HCT116 (cell line): ENCODE measurements at regions not wholly inside any gene's neighbourhood (a gene's known extent, or its start where the extent isn't known, plus 50 kb on each side); places are given as distances from the start of the nearest gene placed in this dataset.

Source experiments
- ATAC-seq: fragments of 200-7000 bp; cut with Tn5 transposase; 2 replicates; pipeline ENCODE4 v1.9.1; 2020; ENCODE audit warnings: mild to moderate bottlenecking, moderate library complexity
- BruUV-seq: library from RNA; stranded (reverse); fragments of 400-500 nt; replicated peaks from 2 replicates; lab custom pipeline; 2021; lab: Mats Ljungman, UMichigan
- CTCF ChIA-PET: fragments of 300-600 bp; sonication (Branson Sonifier 250); formaldehyde crosslinking; loops from one replicate; lab custom pipeline; 2021; ENCODE audit warnings: antibody characterized with exemption; lab: Charles Lee
- POLR2A ChIA-PET: fragments of 300-600, 350-600 bp; sonication (Branson Sonifier 250); formaldehyde crosslinking; loops from one replicate; lab custom pipeline; 2021; ENCODE audit warnings: antibody characterized with exemption; lab: Charles Lee
- RAD21 ChIA-PET, 2 experiments: fragments of 300-600 bp; sonication (Branson Sonifier 250); formaldehyde crosslinking; loops; one replicate each; lab custom pipeline; 2023; ENCODE audit warnings: low total read pairs in 2 of 2; ENCODE audit not compliant: uncharacterized antibody in 2 of 2, unreplicated experiment in 2 of 2, low non-redundant PET in 1 of 2; lab: Charles Lee
- DNase-seq: peaks from one replicate; pipeline ENCODE4 v3.0.0-alpha.2; 2010; ENCODE audit warnings: low read depth, low spot score
- H2AFZ ChIP-seq: fragments of 200-600 bp; shearing (Covaris generic), sonication (generic); 2 replicates; pipeline ENCODE4 v1.6.1; 2017; ENCODE audit warnings: low read depth, mixed run types, mixed read lengths, antibody characterized with exemption, low read length; ENCODE audit not compliant: poor library complexity, severe bottlenecking
- H3K27ac ChIP-seq: 2 replicates; pipeline ENCODE4 v1.5.1; 2012; ENCODE audit warnings: low read depth, low read length
- H3K27me3 ChIP-seq: fragments of 200-600 bp; sonication (generic); 2 replicates; pipeline ENCODE4 v1.6.1; 2016; ENCODE audit warnings: mixed run types, low read length, mixed read lengths; ENCODE audit not compliant: insufficient read depth
- H3K36me3 ChIP-seq, 2 experiments: fragments of 200-500 bp in 1 of 2; fragments of 200-600 bp in 1 of 2; sonication (Bioruptor generic) in 1 of 2; sonication (generic) in 1 of 2; 2 replicates each; pipeline versions ENCODE4 v1.5.1 to v1.6.1; 2014 to 2016; ENCODE audit warnings: low read length in 2 of 2, inconsistent platforms in 1 of 2, mixed read lengths in 1 of 2, mixed run types in 1 of 2; ENCODE audit not compliant: insufficient read depth in 2 of 2, control insufficient read depth in 1 of 2
- H3K4me1 ChIP-seq, 2 experiments: fragments of 200-600 bp in 1 of 2; sonication (generic) in 1 of 2; 2 replicates each; pipeline versions ENCODE4 v1.5.1 to v1.6.1; 2012 to 2017; ENCODE audit warnings: low read length in 2 of 2, inconsistent platforms in 1 of 2, mild to moderate bottlenecking in 1 of 2, mixed read lengths in 1 of 2, mixed run types in 1 of 2, moderate library complexity in 1 of 2; ENCODE audit not compliant: insufficient read depth in 2 of 2, control insufficient read depth in 1 of 2
- H3K4me2 ChIP-seq: fragments of 200-600 bp; sonication (generic); 2 replicates; pipeline ENCODE4 v1.6.1; 2017; ENCODE audit warnings: mixed run types, low read length, mixed read lengths
- H3K4me3 ChIP-seq, 2 experiments: fragments of 200-600 bp in 1 of 2; sonication (generic) in 1 of 2; replicated peaks in 1 of 2; 2 replicates each; pipeline ENCODE4 v1.5.1; 2011 to 2016; ENCODE audit warnings: low read length in 2 of 2, control low read depth in 1 of 2, low read depth in 1 of 2, mild to moderate bottlenecking in 1 of 2, mixed read lengths in 1 of 2, mixed run types in 1 of 2
- H3K79me2 ChIP-seq: fragments of 200-600 bp; sonication (generic); 2 replicates; pipeline ENCODE4 v1.6.1; 2017; ENCODE audit warnings: mild to moderate bottlenecking, mixed run types, low read length, moderate library complexity, mixed read lengths; ENCODE audit not compliant: insufficient read depth
- H3K9ac ChIP-seq: fragments of 200-600 bp; sonication (generic); 2 replicates; pipeline ENCODE4 v1.6.1; 2016; ENCODE audit warnings: low read length, mixed read lengths
- H3K9me2 ChIP-seq: fragments of 200-600 bp; sonication (generic), shearing (Covaris generic); 2 replicates; pipeline ENCODE4 v1.6.1; 2017; ENCODE audit warnings: mixed run types, mild to moderate bottlenecking, moderate library complexity; ENCODE audit not compliant: insufficient read depth
- H3K9me3 ChIP-seq, 2 experiments: fragments of 200-500 bp in 1 of 2; fragments of 200-600 bp in 1 of 2; sonication (Bioruptor generic) in 1 of 2; sonication (generic) in 1 of 2; 2 replicates each; pipeline ENCODE4 v1.6.1; 2014 to 2017; ENCODE audit warnings: low read length in 2 of 2, mixed read lengths in 2 of 2, inconsistent platforms in 1 of 2, low read depth in 1 of 2, mild to moderate bottlenecking in 1 of 2, mixed run types in 1 of 2, moderate library complexity in 1 of 2; ENCODE audit not compliant: control insufficient read depth in 1 of 2, insufficient read depth in 1 of 2
- H4K20me1 ChIP-seq: fragments of 200-600 bp; sonication (generic), shearing (Covaris generic); 2 replicates; pipeline ENCODE4 v1.6.1; 2017; ENCODE audit warnings: mixed run types, mild to moderate bottlenecking, moderate library complexity; ENCODE audit not compliant: insufficient read depth
- EGR1 ChIP-seq: IDR thresholded peaks from 2 replicates; pipeline ENCODE4 v1.6.1; 2012; ENCODE audit warnings: low read depth
- ELF1 ChIP-seq: IDR thresholded peaks from 2 replicates; pipeline ENCODE4 v1.6.1; 2012; ENCODE audit warnings: low read depth, borderline replicate concordance
- FOSL1 ChIP-seq: IDR thresholded peaks from 2 replicates; pipeline ENCODE4 v1.6.1; 2012; ENCODE audit warnings: low read depth
- RAD21 ChIP-seq: IDR thresholded peaks from 2 replicates; pipeline ENCODE4 v1.6.1; 2012; ENCODE audit warnings: low read depth, mild to moderate bottlenecking
- SP1 ChIP-seq: IDR thresholded peaks from 2 replicates; pipeline ENCODE4 v1.6.1; 2012; ENCODE audit warnings: low read depth
- SRF ChIP-seq: IDR thresholded peaks from 2 replicates; pipeline ENCODE4 v1.6.1; 2012; ENCODE audit warnings: low read depth
- YY1 ChIP-seq: IDR thresholded peaks from 2 replicates; pipeline ENCODE4 v1.6.1; 2011; ENCODE audit warnings: low read length, low read depth, moderate library complexity, mild to moderate bottlenecking; ENCODE audit not compliant: insufficient replicate concordance; ENCODE audit errors: extremely low read depth
- ZFX ChIP-seq: fragments of 450-650 bp; IDR thresholded peaks from 2 replicates; pipeline ENCODE4 v1.6.1; 2017
- intact Hi-C: fragments of 100-400 bp; cut with micrococcal nuclease; formaldehyde crosslinking; loops from 2 replicates; pipeline ENCODE4 v1.10.0; 2022
- TF ChIP-seq, protein P1 (sequence below): IDR thresholded peaks from 2 replicates; pipeline ENCODE4 v1.6.1; 2012
- TF ChIP-seq, protein P2 (sequence below), 3 experiments: fragments of 200-600 bp in 1 of 3; sonication (generic) in 1 of 3; IDR thresholded peaks in 2 of 3; conservative IDR thresholded peaks in 1 of 3; 2 replicates each; pipeline ENCODE4 v1.5.1; 2012 to 2017; ENCODE audit warnings: low read depth in 2 of 3, low read length in 2 of 3, antibody characterized with exemption in 1 of 3, borderline replicate concordance in 1 of 3, control low read depth in 1 of 3, mild to moderate bottlenecking in 1 of 3, mixed read lengths in 1 of 3, mixed run types in 1 of 3, moderate library complexity in 1 of 3; ENCODE audit not compliant: insufficient read depth in 1 of 3

DNA sequence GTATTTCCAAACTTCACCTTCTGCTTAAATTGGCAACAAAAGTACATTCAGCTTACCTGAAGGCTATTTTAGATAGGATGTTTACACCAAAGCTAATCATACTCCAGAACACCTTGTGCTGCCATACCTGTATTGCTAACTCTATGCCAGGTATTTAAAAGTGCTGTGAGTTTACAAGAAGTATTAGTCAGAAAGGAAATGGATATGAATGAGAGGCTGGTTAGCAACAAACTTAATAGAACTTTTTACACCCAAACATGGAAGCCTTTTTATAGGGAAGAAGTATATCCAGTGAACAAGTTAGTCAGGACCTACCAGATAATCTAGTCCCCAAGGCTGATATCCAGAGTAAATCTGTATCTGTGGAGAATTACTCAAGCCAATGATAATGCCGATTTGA is 131.2 kb upstream of the SPRY1 start:
- BruUV-seq, result no TSS peak
- POLR2A ChIA-PET, result no interaction called here
- Histone ChIP-seq H3K27ac (no peak overlapping the region), H3K4me2 (no peak overlapping the region), H3K36me3 (no peaks in the 10 kb centered on the region), H3K79me2 (no peaks in the 10 kb centered on the region), H3K27me3 (no peaks in the 10 kb centered on the region), H3K9ac (no peak overlapping the region), H3K4me1 (no peaks in the 10 kb centered on the region), H3K9me2 (no peaks in the 10 kb centered on the region), H3K9me3 (no peaks in the 10 kb centered on the region), H4K20me1 (no peaks in the 10 kb centered on the region), H3K4me3 (no peak overlapping the region), H2AFZ (no peak overlapping the region)
- CTCF ChIA-PET, result no interaction called here
- ATAC-seq, result no peak
- TF ChIP-seq RAD21 (no peak), SP1 (no peak)
- DNase-seq, result no peak
- RAD21 ChIA-PET, result no interaction called here
- intact Hi-C loops, result no loop called here

DNA sequence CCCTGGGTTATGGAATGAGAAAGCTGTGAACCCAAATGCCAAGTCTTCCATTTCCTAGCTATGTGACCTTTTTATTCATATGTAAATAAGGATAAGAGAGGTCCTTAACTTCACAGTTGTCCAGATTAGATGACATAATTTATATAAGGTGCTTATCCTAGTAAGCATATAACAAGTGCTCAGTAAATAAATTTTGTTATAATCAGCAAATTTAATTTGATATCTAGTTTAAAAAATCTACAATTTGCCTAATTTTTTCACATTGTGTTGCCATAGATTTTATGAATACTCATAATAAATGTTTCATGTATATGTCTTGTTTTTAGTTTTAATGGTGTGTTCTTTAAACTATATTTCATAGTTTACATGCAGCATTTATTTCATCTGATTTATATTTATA is 130.4 kb upstream of the SPRY1 start:
- ChIA-PET POLR2A (no interaction called here), RAD21 (no interaction called here)
- intact Hi-C loops, result no loop called here

DNA sequence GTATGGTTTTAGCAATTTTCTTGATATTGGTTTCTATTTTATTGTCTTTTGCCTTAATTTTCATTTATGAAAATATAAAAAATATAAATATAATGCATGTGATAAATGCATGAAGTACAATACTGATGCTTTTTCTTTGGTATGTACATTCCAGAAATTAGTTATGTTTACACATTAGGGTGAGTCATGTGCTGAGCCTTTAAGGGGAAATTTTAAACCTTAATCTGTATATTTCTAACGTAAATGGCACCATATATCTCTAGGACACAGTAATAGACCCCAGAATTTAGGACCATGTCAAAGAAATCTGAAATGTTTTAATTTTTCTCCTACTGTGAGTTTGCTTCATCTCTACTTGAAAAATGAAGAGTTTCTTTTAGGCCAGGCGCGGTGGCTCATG is 117.8 kb upstream of the SPRY1 start:
- Histone ChIP-seq H3K27me3 (no peaks in the 10 kb centered on the region), H3K9me2 (no peaks in the 10 kb centered on the region), H3K4me3 (no peak overlapping the region), H3K36me3 (no peaks in the 10 kb centered on the region), H3K79me2 (no peaks in the 10 kb centered on the region), H3K4me1 (no peaks in the 10 kb centered on the region), H4K20me1 (no peaks in the 10 kb centered on the region), H3K4me2 (no peak overlapping the region), H3K27ac (no peak overlapping the region), H3K9me3 (no peaks in the 10 kb centered on the region), H2AFZ (no peak overlapping the region), H3K9ac (no peak overlapping the region)
- ChIA-PET CTCF (no interaction called here), RAD21 (no interaction called here), POLR2A (no interaction called here)
- no peak for ATAC-seq
- no peak for DNase-seq
- intact Hi-C loops, result no loop called here
- no TSS peak for BruUV-seq
- TF ChIP-seq, protein P1, sequence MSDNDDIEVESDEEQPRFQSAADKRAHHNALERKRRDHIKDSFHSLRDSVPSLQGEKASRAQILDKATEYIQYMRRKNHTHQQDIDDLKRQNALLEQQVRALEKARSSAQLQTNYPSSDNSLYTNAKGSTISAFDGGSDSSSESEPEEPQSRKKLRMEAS, result no peak
- TF ChIP-seq SP1 (no peak), SRF (no peak), EGR1 (no peak), YY1 (no peak), ZFX (no peak), ELF1 (no peak), FOSL1 (no peak), RAD21 (no peak)
- TF ChIP-seq, protein P2, sequence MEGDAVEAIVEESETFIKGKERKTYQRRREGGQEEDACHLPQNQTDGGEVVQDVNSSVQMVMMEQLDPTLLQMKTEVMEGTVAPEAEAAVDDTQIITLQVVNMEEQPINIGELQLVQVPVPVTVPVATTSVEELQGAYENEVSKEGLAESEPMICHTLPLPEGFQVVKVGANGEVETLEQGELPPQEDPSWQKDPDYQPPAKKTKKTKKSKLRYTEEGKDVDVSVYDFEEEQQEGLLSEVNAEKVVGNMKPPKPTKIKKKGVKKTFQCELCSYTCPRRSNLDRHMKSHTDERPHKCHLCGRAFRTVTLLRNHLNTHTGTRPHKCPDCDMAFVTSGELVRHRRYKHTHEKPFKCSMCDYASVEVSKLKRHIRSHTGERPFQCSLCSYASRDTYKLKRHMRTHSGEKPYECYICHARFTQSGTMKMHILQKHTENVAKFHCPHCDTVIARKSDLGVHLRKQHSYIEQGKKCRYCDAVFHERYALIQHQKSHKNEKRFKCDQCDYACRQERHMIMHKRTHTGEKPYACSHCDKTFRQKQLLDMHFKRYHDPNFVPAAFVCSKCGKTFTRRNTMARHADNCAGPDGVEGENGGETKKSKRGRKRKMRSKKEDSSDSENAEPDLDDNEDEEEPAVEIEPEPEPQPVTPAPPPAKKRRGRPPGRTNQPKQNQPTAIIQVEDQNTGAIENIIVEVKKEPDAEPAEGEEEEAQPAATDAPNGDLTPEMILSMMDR (IDR thresholded peaks at IDR 0.05 in 2 of 3, conservative IDR thresholded peaks at IDR 0.05 in 1 of 3; ENCODE audit: borderline replicate concordance in 1 of 3, insufficient read depth in 1 of 3, low read depth in 2 of 3, low read length in 2 of 3), result no peak

More for the DNA sequence above, 130.4 kb upstream of the SPRY1 start:
- TF ChIP-seq, protein P1, result no peak
- Histone ChIP-seq H3K27ac (no peak overlapping the region), H3K79me2 (no peaks in the 10 kb centered on the region), H3K9me2 (no peaks in the 10 kb centered on the region), H3K4me1 (no peaks in the 10 kb centered on the region), H3K27me3 (no peaks in the 10 kb centered on the region), H4K20me1 (no peaks in the 10 kb centered on the region), H3K9me3 (no peaks in the 10 kb centered on the region), H3K36me3 (no peaks in the 10 kb centered on the region), H3K9ac (no peak overlapping the region), H3K4me2 (no peak overlapping the region), H2AFZ (no peak overlapping the region), H3K4me3 (no peak overlapping the region)
- DNase-seq (no peak), ATAC-seq (no peak)
- BruUV-seq, result no TSS peak
- CTCF ChIA-PET, result no interaction called here
